GM18505 (cell line): ENCODE measurements at regions not wholly inside any gene's neighbourhood (a gene's known extent, or its start where the extent isn't known, plus 50 kb on each side); places are given as distances from the start of the nearest gene placed in this dataset.
A peak's percentile ranks its signal among the peaks of the same experiment; 100 is the strongest.

Experiments
- ATAC-seq: cut with Tn5 transposase; IDR thresholded peaks from one replicate; pipeline ENCODE4 v1.9.1; 2021; ENCODE audit not compliant: unreplicated experiment
- POLR2A ChIP-seq: IDR thresholded peaks from 4 replicates; pipeline ENCODE4 v1.6.1; 2011; ENCODE audit warnings: borderline replicate concordance; ENCODE audit not compliant: insufficient read depth, insufficient read length; ENCODE audit errors: extremely low read depth

GRCh38 chr20:48544402-48545339, 283.1 kb downstream of the PREX1 start:
- no peak for ATAC-seq
- no peak for TF ChIP-seq POLR2A

DNA sequence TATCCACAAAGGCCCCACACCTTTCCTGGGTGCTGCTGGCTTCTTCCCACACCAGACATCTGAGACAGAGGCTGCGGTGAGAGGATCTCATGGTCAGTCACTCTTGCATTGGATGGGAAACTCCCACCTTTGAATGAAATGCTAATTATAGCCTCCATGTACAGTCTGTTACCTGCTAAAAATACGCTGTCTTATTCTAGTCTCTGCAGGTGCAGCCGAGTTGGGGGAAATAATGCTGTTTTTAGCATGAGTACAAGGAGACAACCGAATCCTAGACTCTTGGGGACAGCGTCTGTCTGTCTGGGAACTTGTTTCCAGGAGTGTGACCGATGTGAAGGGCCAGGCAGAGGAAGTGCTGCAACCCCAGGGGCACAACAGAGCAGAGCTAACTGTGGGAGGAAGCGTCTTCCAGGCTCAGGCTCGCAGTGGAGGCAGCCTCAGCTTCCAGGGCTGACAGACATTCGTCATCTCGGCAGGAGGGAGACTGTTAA, 286.2 kb downstream of the PREX1 start:
- ATAC-seq = peak; percentile 66
- no peak for TF ChIP-seq POLR2A

- TF ChIP-seq POLR2A = no peak
These were observed 288.9 kb downstream of the PREX1 start for GRCh38 chr20:48538856-48539255.

DNA sequence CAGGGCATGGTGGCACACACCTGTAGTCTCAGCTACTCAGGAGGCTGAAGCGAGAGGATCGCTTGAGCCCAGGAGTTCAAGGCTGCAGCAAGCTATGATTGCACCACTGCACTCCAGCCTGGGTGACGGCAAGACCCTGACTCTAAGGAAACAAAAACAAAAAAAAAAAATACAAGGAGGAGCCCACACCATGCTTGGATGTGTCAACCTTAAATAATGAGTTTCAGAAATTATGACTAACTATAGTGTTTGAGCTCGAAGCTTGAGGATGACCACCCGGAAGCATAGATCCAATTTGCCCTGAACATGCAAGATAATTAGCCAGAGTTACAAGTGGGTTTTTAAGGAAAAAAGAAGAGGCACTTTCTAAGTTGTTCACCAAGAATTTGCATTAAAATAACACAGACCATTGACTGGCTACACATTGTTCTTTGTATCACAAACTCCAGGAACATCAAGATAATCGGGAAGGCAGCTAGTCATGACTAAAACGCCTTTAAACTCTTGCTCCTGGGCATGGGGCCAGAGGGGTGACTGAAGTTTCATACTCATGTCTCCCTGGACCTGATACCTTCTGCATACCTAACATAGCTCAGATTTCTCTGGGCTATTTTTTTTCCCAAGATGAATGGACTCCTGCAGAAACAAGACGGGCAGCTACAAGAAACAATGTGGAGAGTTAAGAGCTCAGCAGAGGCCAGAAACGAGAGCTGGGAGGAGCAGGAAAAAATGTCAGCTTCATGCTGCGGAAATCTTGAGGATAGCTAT, 289.6 kb downstream of the PREX1 start:
- ATAC-seq = no peak
- TF ChIP-seq POLR2A = no peak

More at GRCh38 chr20:48538856-48539255, 288.9 kb downstream of the PREX1 start:
- ATAC-seq = no peak

DNA sequence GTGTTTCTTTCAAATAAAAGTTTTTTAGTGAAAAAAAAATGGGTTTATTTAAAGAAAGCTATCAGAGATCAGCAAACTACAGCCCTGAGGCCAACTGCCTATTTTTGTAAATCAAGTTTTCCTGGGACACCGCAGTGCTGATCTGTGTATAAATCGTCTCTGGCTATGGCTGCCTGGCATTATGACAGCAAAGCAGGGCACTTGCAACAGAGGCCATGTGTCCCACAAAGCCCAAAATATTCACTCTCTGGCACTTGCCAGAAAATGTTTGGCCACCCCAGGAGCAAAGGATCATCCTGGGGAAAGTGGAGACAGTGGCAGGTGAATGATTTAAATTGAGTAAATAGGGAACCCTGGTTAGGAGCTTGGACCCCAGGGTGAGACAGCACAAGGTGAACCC, 291.6 kb downstream of the PREX1 start:
- TF ChIP-seq POLR2A = no peak
- ATAC-seq = no peak

DNA sequence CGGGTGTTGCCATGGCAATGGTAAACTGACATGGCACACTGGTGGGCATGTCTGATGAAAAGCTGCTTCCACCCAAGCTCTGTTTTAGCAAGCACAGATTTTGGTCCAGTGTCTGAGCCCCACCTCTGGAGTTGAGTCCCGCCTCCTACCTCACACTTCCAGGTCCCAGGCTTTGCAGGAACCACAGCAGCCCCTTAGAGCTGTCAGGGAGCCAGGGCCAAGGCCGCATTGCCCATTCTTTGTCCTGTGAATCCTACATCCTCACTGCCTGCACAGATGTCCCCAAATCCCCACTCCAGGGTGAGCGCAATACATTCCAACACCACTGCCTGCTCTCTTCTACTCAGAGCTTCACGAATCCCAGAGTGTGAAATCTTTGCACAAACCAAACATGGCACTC, 292.2 kb downstream of the PREX1 start:
- no peak for ATAC-seq
- TF ChIP-seq POLR2A = no peak

DNA sequence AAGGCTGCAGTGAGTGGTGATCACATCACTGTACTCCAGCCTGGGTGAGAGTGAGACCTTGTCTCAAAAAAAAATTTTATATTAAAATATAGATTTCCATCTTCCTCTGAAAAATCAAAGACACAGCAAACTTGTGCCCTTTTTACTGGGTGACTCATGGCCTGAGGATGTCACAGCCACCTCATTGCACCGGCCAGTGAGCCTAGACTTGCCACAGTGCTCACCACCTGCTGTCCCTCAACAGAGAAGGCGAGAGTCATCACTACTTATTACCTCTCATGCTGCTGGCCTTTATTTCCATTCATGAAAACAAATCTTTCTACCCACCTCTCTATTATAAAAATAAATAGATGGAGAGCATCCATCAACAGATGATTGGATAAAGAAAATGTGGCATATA, 295.8 kb downstream of the PREX1 start:
- no peak for ATAC-seq
- TF ChIP-seq POLR2A = no peak

DNA sequence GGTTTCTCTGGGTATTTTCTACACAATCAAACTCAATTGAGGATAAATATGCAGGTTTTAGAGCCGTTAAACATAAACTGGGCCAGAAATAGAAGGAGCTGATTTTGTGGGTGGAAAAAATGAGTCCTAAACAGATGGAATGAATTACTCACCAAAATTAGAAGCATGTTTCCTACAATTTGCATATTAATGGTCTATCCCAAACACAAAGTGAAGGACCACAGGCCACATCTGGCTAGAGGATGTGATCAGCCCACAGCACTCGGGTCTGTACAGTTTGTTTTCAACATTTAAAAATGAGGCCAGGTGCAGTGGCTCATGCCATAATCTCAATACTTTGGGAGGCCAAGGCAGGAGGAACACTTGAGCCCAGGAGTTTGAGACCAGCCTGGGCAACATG, 296.3 kb downstream of the PREX1 start:
- ATAC-seq = no peak
- TF ChIP-seq POLR2A = no peak

GRCh38 chr20:48530957-48531356, 296.8 kb downstream of the PREX1 start:
- no peak for ATAC-seq
- TF ChIP-seq POLR2A = no peak

- ATAC-seq = no peak
- no peak for TF ChIP-seq POLR2A
These were observed 299.5 kb downstream of the PREX1 start for GRCh38 chr20:48528346-48528745.

DNA sequence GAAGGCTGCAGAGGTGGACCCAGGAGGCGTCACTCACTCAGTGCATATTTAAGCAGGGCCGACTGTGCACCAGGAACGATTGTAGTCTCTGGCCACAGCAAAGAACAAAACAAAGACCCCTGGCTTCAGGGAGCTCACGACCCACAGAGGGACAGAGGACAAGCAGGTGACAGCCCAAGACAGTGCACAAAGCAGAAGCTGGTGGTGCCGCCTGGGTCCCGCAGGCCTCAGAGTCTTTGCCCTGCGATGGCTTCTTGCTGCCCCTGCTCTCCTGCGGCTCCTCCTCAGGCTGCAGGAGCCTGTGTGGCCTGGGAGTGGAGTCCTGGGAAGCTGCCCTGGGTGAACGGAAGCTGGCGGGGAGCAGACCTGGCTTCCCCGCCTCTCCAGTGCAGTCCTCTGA, 300.0 kb downstream of the PREX1 start:
- TF ChIP-seq POLR2A = no peak
- no peak for ATAC-seq

GRCh38 chr20:48526936-48527335, 300.9 kb downstream of the PREX1 start:
- no peak for TF ChIP-seq POLR2A
- no peak for ATAC-seq

GRCh38 chr20:48525400-48525799, 302.4 kb downstream of the PREX1 start:
- no peak for TF ChIP-seq POLR2A
- no peak for ATAC-seq
